HCT116 (cell line): ENCODE measurements at regions not wholly inside any gene's neighbourhood (a gene's known extent, or its start where the extent isn't known, plus 50 kb on each side); places are given as distances from the start of the nearest gene placed in this dataset.

Experiments
- CBX3 ChIP-seq: IDR thresholded peaks from 2 replicates; pipeline ENCODE4 v1.6.1; 2012; ENCODE audit warnings: low read depth
- EGR1 ChIP-seq: IDR thresholded peaks from 2 replicates; pipeline ENCODE4 v1.6.1; 2012; ENCODE audit warnings: low read depth
- EZH2phosphoT487 ChIP-seq: fragments of 200-600 bp; IDR thresholded peaks from 2 replicates; pipeline ENCODE4 v1.6.1; 2018; ENCODE audit warnings: antibody characterized with exemption, borderline replicate concordance
- JUND ChIP-seq: IDR thresholded peaks from 2 replicates; pipeline ENCODE4 v1.6.1; 2012
- POLR2A ChIP-seq: IDR thresholded peaks from 2 replicates; pipeline ENCODE4 v1.7.0; 2011; ENCODE audit warnings: borderline replicate concordance; ENCODE audit not compliant: insufficient read depth, insufficient read length; ENCODE audit errors: extremely low read depth
- POLR2AphosphoS5 ChIP-seq: IDR thresholded peaks from 2 replicates; pipeline ENCODE4 v1.6.1; 2011; ENCODE audit warnings: mild to moderate bottlenecking, low read depth, low read length, moderate library complexity
- SRF ChIP-seq: IDR thresholded peaks from 2 replicates; pipeline ENCODE4 v1.6.1; 2012; ENCODE audit warnings: low read depth
- YY1 ChIP-seq: IDR thresholded peaks from 2 replicates; pipeline ENCODE4 v1.6.1; 2011; ENCODE audit warnings: low read length, low read depth, moderate library complexity, mild to moderate bottlenecking; ENCODE audit not compliant: insufficient replicate concordance; ENCODE audit errors: extremely low read depth
- ZNF274 ChIP-seq: fragments of 200-500 bp; sonication (Bioruptor generic); IDR thresholded peaks from 2 replicates; pipeline ENCODE4 v1.6.1; 2014; ENCODE audit warnings: mild to moderate bottlenecking, low read depth, low read length, inconsistent platforms
- TF ChIP-seq, protein P1 (sequence below), 3 experiments: fragments of 200-600 bp in 1 of 3; sonication (generic) in 1 of 3; IDR thresholded peaks in 2 of 3; conservative IDR thresholded peaks in 1 of 3; 2 replicates each; pipeline ENCODE4 v1.5.1; 2012 to 2017; ENCODE audit warnings: low read depth in 2 of 3, low read length in 2 of 3, antibody characterized with exemption in 1 of 3, borderline replicate concordance in 1 of 3, control low read depth in 1 of 3, mild to moderate bottlenecking in 1 of 3, mixed read lengths in 1 of 3, mixed run types in 1 of 3, moderate library complexity in 1 of 3; ENCODE audit not compliant: insufficient read depth in 1 of 3
- TF ChIP-seq, protein P2 (sequence below): IDR thresholded peaks from 2 replicates; pipeline ENCODE4 v1.6.1; 2012
- TF ChIP-seq, protein P3 (sequence below): IDR thresholded peaks from 2 replicates; pipeline ENCODE4 v1.6.1; 2012
- TF ChIP-seq, protein P4 (sequence below): IDR thresholded peaks from 2 replicates; pipeline ENCODE4 v1.6.1; 2012; ENCODE audit warnings: low read depth

DNA sequence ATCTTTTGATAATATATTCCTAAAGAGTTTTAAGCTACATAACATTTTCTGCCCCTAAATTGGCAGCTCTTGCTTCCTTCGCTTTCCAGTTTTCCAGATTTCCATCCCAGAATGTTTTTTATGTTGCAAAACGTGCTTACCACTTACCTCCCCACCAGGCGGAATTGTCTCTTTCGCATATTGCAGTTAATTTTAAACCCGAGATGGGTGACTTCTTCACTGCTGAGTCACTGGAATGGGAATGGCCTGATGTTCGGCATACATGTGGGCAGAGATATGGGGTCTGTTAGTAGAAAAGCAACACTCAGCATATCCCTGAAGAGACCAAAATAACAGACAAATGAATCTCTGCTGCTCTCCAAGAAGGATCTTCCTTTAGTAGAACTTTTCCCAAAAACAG is 491.2 kb downstream of the PREX1 start:
- TF ChIP-seq, protein P1, sequence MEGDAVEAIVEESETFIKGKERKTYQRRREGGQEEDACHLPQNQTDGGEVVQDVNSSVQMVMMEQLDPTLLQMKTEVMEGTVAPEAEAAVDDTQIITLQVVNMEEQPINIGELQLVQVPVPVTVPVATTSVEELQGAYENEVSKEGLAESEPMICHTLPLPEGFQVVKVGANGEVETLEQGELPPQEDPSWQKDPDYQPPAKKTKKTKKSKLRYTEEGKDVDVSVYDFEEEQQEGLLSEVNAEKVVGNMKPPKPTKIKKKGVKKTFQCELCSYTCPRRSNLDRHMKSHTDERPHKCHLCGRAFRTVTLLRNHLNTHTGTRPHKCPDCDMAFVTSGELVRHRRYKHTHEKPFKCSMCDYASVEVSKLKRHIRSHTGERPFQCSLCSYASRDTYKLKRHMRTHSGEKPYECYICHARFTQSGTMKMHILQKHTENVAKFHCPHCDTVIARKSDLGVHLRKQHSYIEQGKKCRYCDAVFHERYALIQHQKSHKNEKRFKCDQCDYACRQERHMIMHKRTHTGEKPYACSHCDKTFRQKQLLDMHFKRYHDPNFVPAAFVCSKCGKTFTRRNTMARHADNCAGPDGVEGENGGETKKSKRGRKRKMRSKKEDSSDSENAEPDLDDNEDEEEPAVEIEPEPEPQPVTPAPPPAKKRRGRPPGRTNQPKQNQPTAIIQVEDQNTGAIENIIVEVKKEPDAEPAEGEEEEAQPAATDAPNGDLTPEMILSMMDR (IDR thresholded peaks at IDR 0.05 in 2 of 3, conservative IDR thresholded peaks at IDR 0.05 in 1 of 3; ENCODE audit: borderline replicate concordance in 1 of 3, insufficient read depth in 1 of 3, low read depth in 2 of 3, low read length in 2 of 3): no peak
- TF ChIP-seq CBX3: no peak
- TF ChIP-seq POLR2A: no peak
- TF ChIP-seq ZNF274: no peak
- no peak for TF ChIP-seq SRF
- TF ChIP-seq, protein P2, sequence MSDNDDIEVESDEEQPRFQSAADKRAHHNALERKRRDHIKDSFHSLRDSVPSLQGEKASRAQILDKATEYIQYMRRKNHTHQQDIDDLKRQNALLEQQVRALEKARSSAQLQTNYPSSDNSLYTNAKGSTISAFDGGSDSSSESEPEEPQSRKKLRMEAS: no peak
- no peak for TF ChIP-seq POLR2AphosphoS5
- TF ChIP-seq YY1: no peak
- TF ChIP-seq EZH2phosphoT487: no peak
- no peak for TF ChIP-seq EGR1
- TF ChIP-seq, protein P3, sequence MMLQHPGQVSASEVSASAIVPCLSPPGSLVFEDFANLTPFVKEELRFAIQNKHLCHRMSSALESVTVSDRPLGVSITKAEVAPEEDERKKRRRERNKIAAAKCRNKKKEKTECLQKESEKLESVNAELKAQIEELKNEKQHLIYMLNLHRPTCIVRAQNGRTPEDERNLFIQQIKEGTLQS: no peak
- TF ChIP-seq, protein P4, sequence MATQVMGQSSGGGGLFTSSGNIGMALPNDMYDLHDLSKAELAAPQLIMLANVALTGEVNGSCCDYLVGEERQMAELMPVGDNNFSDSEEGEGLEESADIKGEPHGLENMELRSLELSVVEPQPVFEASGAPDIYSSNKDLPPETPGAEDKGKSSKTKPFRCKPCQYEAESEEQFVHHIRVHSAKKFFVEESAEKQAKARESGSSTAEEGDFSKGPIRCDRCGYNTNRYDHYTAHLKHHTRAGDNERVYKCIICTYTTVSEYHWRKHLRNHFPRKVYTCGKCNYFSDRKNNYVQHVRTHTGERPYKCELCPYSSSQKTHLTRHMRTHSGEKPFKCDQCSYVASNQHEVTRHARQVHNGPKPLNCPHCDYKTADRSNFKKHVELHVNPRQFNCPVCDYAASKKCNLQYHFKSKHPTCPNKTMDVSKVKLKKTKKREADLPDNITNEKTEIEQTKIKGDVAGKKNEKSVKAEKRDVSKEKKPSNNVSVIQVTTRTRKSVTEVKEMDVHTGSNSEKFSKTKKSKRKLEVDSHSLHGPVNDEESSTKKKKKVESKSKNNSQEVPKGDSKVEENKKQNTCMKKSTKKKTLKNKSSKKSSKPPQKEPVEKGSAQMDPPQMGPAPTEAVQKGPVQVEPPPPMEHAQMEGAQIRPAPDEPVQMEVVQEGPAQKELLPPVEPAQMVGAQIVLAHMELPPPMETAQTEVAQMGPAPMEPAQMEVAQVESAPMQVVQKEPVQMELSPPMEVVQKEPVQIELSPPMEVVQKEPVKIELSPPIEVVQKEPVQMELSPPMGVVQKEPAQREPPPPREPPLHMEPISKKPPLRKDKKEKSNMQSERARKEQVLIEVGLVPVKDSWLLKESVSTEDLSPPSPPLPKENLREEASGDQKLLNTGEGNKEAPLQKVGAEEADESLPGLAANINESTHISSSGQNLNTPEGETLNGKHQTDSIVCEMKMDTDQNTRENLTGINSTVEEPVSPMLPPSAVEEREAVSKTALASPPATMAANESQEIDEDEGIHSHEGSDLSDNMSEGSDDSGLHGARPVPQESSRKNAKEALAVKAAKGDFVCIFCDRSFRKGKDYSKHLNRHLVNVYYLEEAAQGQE: no peak
- TF ChIP-seq JUND: no peak
